PC-9 (cell line): ENCODE measurements at regions not wholly inside any gene's neighbourhood (a gene's known extent, or its start where the extent isn't known, plus 50 kb on each side); places are given as distances from the start of the nearest gene placed in this dataset.

Source experiments
- BruUV-seq: library from RNA; stranded (reverse); fragments of 400-500 nt; replicated peaks from 2 replicates; lab custom pipeline; 2021; lab: Mats Ljungman, UMichigan
- CTCF ChIA-PET: fragments of 300-600 bp; sonication (Branson Sonifier 250); formaldehyde crosslinking; loops from one replicate; lab custom pipeline; 2022; ENCODE audit warnings: antibody characterized with exemption; lab: Charles Lee
- POLR2A ChIA-PET: fragments of 300-600 bp; sonication (Branson Sonifier 250); formaldehyde crosslinking; loops from one replicate; lab custom pipeline; 2022; ENCODE audit warnings: antibody characterized with exemption; ENCODE audit not compliant: unreplicated experiment; lab: Charles Lee
- DNase-seq, 2 experiments: peaks; one replicate each; pipeline versions ENCODE4 v3.0.0 to v3.0.0-alpha.2; 2015 to 2022; ENCODE audit warnings: mixed read lengths in 1 of 2
- H2AFZ ChIP-seq: fragments of 200-600 bp; sonication (generic); 2 replicates; pipeline ENCODE4 v1.8.1; 2017; ENCODE audit warnings: antibody characterized with exemption
- H3F3A ChIP-seq: fragments of 200-600 bp; sonication (generic); 2 replicates; pipeline ENCODE4 v1.8.1; 2017; ENCODE audit warnings: antibody characterized with exemption, mild to moderate bottlenecking, low read depth; ENCODE audit not compliant: insufficient read depth
- H3K27ac ChIP-seq: fragments of 200-600 bp; sonication (generic); 2 replicates; pipeline ENCODE4 v1.6.1; 2016; ENCODE audit warnings: mixed run types
- H3K27me3 ChIP-seq: fragments of 200-600 bp; sonication (generic); 2 replicates; pipeline ENCODE4 v1.6.1; 2016; ENCODE audit warnings: low read depth, mixed run types; ENCODE audit not compliant: insufficient read depth
- H3K36me3 ChIP-seq: fragments of 200-600 bp; sonication (generic); 2 replicates; pipeline ENCODE4 v1.6.1; 2016; ENCODE audit warnings: low read depth, mixed run types
- H3K4me1 ChIP-seq: fragments of 200-600 bp; sonication (generic); replicated peaks from 2 replicates; pipeline ENCODE4 v1.6.1; 2016; ENCODE audit warnings: mixed run types; ENCODE audit not compliant: insufficient read depth
- H3K4me2 ChIP-seq: fragments of 200-600 bp; sonication (generic); 2 replicates; pipeline ENCODE4 v1.6.1; 2017; ENCODE audit warnings: mixed run types
- H3K4me3 ChIP-seq: fragments of 200-600 bp; sonication (generic); 2 replicates; pipeline ENCODE4 v1.6.1; 2016; ENCODE audit warnings: mixed run types
- H3K79me2 ChIP-seq: fragments of 200-600 bp; sonication (generic); 2 replicates; pipeline ENCODE4 v1.6.1; 2017; ENCODE audit warnings: low read depth, mixed run types
- H3K9me2 ChIP-seq: fragments of 200-600 bp; sonication (generic); 2 replicates; pipeline ENCODE4 v1.8.1; 2017; ENCODE audit warnings: mild to moderate bottlenecking; ENCODE audit not compliant: insufficient read depth
- H3K9me3 ChIP-seq: fragments of 200-600 bp; sonication (generic); 2 replicates; pipeline ENCODE4 v1.8.1; 2016; ENCODE audit warnings: low read depth; ENCODE audit not compliant: insufficient read depth
- H4K20me1 ChIP-seq: fragments of 200-600 bp; sonication (generic); 2 replicates; pipeline ENCODE4 v1.8.1; 2017; ENCODE audit not compliant: insufficient read depth
- EZH2 ChIP-seq: fragments of 200-600 bp; sonication (generic); IDR thresholded peaks from 2 replicates; pipeline ENCODE4 v1.8.0; 2017; ENCODE audit warnings: antibody characterized with exemption, low read depth
- intact Hi-C: fragments of 100-400 bp; cut with micrococcal nuclease; formaldehyde crosslinking; loops from one replicate; pipeline ENCODE4 v1.10.0; 2022; ENCODE audit not compliant: unreplicated experiment
- TF ChIP-seq, protein P1 (sequence below): fragments of 200-600 bp; sonication (generic); conservative IDR thresholded peaks from 2 replicates; pipeline ENCODE4 v1.6.1; 2017; ENCODE audit warnings: mixed run types, antibody characterized with exemption, mild to moderate bottlenecking, moderate library complexity

DNA sequence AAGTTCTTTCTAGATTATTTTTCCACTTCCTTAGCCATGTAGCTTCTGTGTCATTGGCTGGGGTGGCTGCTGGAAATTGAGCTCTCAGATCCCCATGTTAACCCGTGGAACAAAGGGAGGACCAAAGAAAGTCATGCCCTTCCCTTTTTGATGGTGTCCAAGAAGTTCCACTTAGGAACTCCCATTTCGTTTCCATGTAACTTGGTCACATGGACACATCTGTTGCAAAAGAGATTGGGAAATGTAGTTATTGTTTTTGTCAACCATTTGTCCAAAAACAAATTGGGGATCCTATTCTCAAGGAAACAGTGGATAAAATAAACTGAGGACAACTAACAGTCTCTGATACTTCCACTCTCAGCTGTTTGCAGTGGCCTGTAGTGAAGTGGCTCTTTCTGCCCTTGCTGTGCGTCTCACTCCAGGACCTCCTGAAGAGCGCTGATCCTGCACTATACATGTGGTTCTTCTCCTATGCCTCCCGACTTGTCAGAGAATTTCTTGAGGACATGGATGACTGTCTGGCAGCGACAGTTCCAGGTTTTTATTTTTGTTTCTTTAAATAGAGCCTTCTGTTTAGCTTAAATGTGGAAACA, 125.3 kb upstream of the LNX1 start:
- H3K36me3 ChIP-seq: no peaks in the 10 kb centered on the region
- no peaks in the 10 kb centered on the region for H4K20me1 ChIP-seq
- no peaks in the 10 kb centered on the region for H3K9me3 ChIP-seq
- intact Hi-C loops: loop anchor here (10.0 kb wide), 1 partner anchor 492 kb away; no protein-coding TSS in a partner anchor
- DNase-seq: no peak
- H3K9me2 ChIP-seq: no peaks in the 10 kb centered on the region
- H3K4me3 ChIP-seq: no peak overlapping the region
- CTCF ChIA-PET: no interaction called here
- H3K4me1 ChIP-seq: no peaks in the 10 kb centered on the region
- no peaks in the 10 kb centered on the region for H3K79me2 ChIP-seq
- H3F3A ChIP-seq: no peaks in the 10 kb centered on the region
- BruUV-seq: no TSS peak
- TF ChIP-seq, protein P1, sequence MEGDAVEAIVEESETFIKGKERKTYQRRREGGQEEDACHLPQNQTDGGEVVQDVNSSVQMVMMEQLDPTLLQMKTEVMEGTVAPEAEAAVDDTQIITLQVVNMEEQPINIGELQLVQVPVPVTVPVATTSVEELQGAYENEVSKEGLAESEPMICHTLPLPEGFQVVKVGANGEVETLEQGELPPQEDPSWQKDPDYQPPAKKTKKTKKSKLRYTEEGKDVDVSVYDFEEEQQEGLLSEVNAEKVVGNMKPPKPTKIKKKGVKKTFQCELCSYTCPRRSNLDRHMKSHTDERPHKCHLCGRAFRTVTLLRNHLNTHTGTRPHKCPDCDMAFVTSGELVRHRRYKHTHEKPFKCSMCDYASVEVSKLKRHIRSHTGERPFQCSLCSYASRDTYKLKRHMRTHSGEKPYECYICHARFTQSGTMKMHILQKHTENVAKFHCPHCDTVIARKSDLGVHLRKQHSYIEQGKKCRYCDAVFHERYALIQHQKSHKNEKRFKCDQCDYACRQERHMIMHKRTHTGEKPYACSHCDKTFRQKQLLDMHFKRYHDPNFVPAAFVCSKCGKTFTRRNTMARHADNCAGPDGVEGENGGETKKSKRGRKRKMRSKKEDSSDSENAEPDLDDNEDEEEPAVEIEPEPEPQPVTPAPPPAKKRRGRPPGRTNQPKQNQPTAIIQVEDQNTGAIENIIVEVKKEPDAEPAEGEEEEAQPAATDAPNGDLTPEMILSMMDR: no peak
- no peak for TF ChIP-seq EZH2
- H3K4me2 ChIP-seq: no peak overlapping the region
- POLR2A ChIA-PET: no interaction called here
- no peak overlapping the region for H2AFZ ChIP-seq
- no peak overlapping the region for H3K27ac ChIP-seq
- no peaks in the 10 kb centered on the region for H3K27me3 ChIP-seq

- intact Hi-C loops: loop anchor here (10.0 kb wide), 1 partner anchor 491 kb away; no protein-coding TSS in a partner anchor
- ChIA-PET CTCF (no interaction called here), POLR2A (no interaction called here)
- no peak for TF ChIP-seq EZH2
- TF ChIP-seq, protein P1: no peak
- Histone ChIP-seq H4K20me1 (no peaks in the 10 kb centered on the region), H3K4me2 (no peak overlapping the region), H3K9me2 (no peaks in the 10 kb centered on the region), H2AFZ (no peak overlapping the region), H3K27ac (no peak overlapping the region), H3K79me2 (no peaks in the 10 kb centered on the region), H3K4me1 (no peaks in the 10 kb centered on the region), H3K36me3 (no peaks in the 10 kb centered on the region), H3K27me3 (no peaks in the 10 kb centered on the region), H3K9me3 (no peaks in the 10 kb centered on the region), H3K4me3 (no peak overlapping the region), H3F3A (no peaks in the 10 kb centered on the region)
- no peak for DNase-seq
- BruUV-seq: no TSS peak
Observed at GRCh38 chr4:53716011-53716410, 124.7 kb upstream of the LNX1 start.

GRCh38 chr4:53714236-53715140, 123.2 kb upstream of the LNX1 start:
- Histone ChIP-seq H3K4me3 (no peak overlapping the region), H3K79me2 (no peaks in the 10 kb centered on the region), H3K4me1 (no peaks in the 10 kb centered on the region), H3K9me3 (no peaks in the 10 kb centered on the region), H4K20me1 (no peaks in the 10 kb centered on the region), H3F3A (no peaks in the 10 kb centered on the region), H3K27me3 (no peaks in the 10 kb centered on the region), H2AFZ (no peak overlapping the region), H3K4me2 (no peak overlapping the region), H3K27ac (no peak overlapping the region), H3K9me2 (no peaks in the 10 kb centered on the region), H3K36me3 (no peaks in the 10 kb centered on the region)
- no peak for TF ChIP-seq EZH2
- TF ChIP-seq, protein P1: no peak
- DNase-seq: no peak
- no TSS peak for BruUV-seq
- intact Hi-C loops: loop anchor here (10.0 kb wide), 1 partner anchor 490 kb away; no protein-coding TSS in a partner anchor
- POLR2A ChIA-PET: no interaction called here
- CTCF ChIA-PET: no interaction called here
